Activated T-helper 2 cell treated with anti-CD3 and anti-CD28 coated beads, Interferon-gamma antibody, Interleukin-2, Interleukin-4, amounts not matched to agents 10 μg/mL and 5 μg/mL and 100 μg/mL, durations not matched to agents 14 hours and 24 hours and 36 hours (primary cell): ENCODE measurements at regions not wholly inside any gene's neighbourhood (a gene's known extent, or its start where the extent isn't known, plus 50 kb on each side); places are given as distances from the start of the nearest gene placed in this dataset.

Experiments used
- DNase-seq: peaks from one replicate; pipeline ENCODE4 v3.0.0; 2021; ENCODE audit warnings: low spot score
- H3K27ac Mint-ChIP-seq: one replicate; pipeline ENCODE4 v1.8.0; 2021; ENCODE audit warnings: mixed read lengths
- H3K27me3 Mint-ChIP-seq: one replicate; pipeline ENCODE4 v1.8.0; 2021; ENCODE audit warnings: low read depth, mixed read lengths
- H3K36me3 Mint-ChIP-seq: one replicate; pipeline ENCODE4 v1.8.0; 2021; ENCODE audit warnings: low read depth, mixed read lengths
- H3K4me1 Mint-ChIP-seq: one replicate; pipeline ENCODE4 v1.8.0; 2021; ENCODE audit warnings: low read depth, mixed read lengths
- H3K4me3 Mint-ChIP-seq: one replicate; pipeline ENCODE4 v1.8.0; 2021; ENCODE audit warnings: low read depth, mild to moderate bottlenecking, moderate library complexity, mixed read lengths
- H3K9me3 Mint-ChIP-seq: one replicate; pipeline ENCODE4 v1.8.0; 2021; ENCODE audit warnings: mixed read lengths
- intact Hi-C: fragments of 100-400 bp; cut with micrococcal nuclease; formaldehyde crosslinking; loops from one replicate; pipeline ENCODE4 v1.15.1; 2023

GRCh38 chr9:13369431-13369830 lies 89.9 kb upstream of the MPDZ start:
- DNase-seq: no peak
- Mint-ChIP-seq H3K27ac (no peak overlapping the region), H3K4me3 (no peak overlapping the region), H3K4me1 (no peaks in the 10 kb centered on the region), H3K9me3 (no peaks in the 10 kb centered on the region), H3K36me3 (no peaks in the 10 kb centered on the region), H3K27me3 (no peaks in the 10 kb centered on the region)
- intact Hi-C loops: no loop called here

GRCh38 chr9:13367784-13368183 lies 88.3 kb upstream of the MPDZ start:
- H3K4me1 Mint-ChIP-seq: no peaks in the 10 kb centered on the region

GRCh38 chr9:13364271-13365000 lies 84.9 kb upstream of the MPDZ start:
- intact Hi-C loops: no loop called here
- no peak for DNase-seq

More at GRCh38 chr9:13367784-13368183, 88.3 kb upstream of the MPDZ start:
- Mint-ChIP-seq H3K27me3 (no peaks in the 10 kb centered on the region), H3K4me3 (no peak overlapping the region), H3K36me3 (no peaks in the 10 kb centered on the region), H3K9me3 (no peaks in the 10 kb centered on the region), H3K27ac (no peak overlapping the region)
- no peak for DNase-seq
- intact Hi-C loops: no loop called here

GRCh38 chr9:13361076-13361475 lies 81.6 kb upstream of the MPDZ start:
- Mint-ChIP-seq H3K4me3 (no peak overlapping the region), H3K27me3 (no peaks in the 10 kb centered on the region), H3K9me3 (no peaks in the 10 kb centered on the region), H3K36me3 (no peaks in the 10 kb centered on the region), H3K4me1 (no peaks in the 10 kb centered on the region), H3K27ac (no peak overlapping the region)
- intact Hi-C loops: no loop called here
- DNase-seq: no peak

More at GRCh38 chr9:13364271-13365000, 84.9 kb upstream of the MPDZ start:
- Mint-ChIP-seq H3K27me3 (no peaks in the 10 kb centered on the region), H3K36me3 (no peaks in the 10 kb centered on the region), H3K27ac (no peak overlapping the region), H3K9me3 (no peaks in the 10 kb centered on the region), H3K4me1 (no peaks in the 10 kb centered on the region), H3K4me3 (no peak overlapping the region)

GRCh38 chr9:13360188-13360587 lies 80.7 kb upstream of the MPDZ start:
- no peak for DNase-seq
- H3K27ac Mint-ChIP-seq: no peak overlapping the region
- H3K4me3 Mint-ChIP-seq: no peak overlapping the region
- H3K27me3 Mint-ChIP-seq: no peaks in the 10 kb centered on the region
- no peaks in the 10 kb centered on the region for H3K9me3 Mint-ChIP-seq
- no peaks in the 10 kb centered on the region for H3K4me1 Mint-ChIP-seq
- no peaks in the 10 kb centered on the region for H3K36me3 Mint-ChIP-seq
- intact Hi-C loops: no loop called here

GRCh38 chr9:13358128-13358527 lies 78.6 kb upstream of the MPDZ start:
- no peak overlapping the region for H3K4me3 Mint-ChIP-seq
- H3K36me3 Mint-ChIP-seq: no peaks in the 10 kb centered on the region
- H3K4me1 Mint-ChIP-seq: no peaks in the 10 kb centered on the region
- no peaks in the 10 kb centered on the region for H3K27me3 Mint-ChIP-seq
- H3K27ac Mint-ChIP-seq: no peak overlapping the region
- intact Hi-C loops: no loop called here
- no peaks in the 10 kb centered on the region for H3K9me3 Mint-ChIP-seq
- DNase-seq: no peak

- Mint-ChIP-seq H3K4me1 (no peaks in the 10 kb centered on the region), H3K4me3 (no peak overlapping the region), H3K27ac (no peak overlapping the region), H3K36me3 (no peaks in the 10 kb centered on the region), H3K27me3 (no peaks in the 10 kb centered on the region), H3K9me3 (no peaks in the 10 kb centered on the region)
- intact Hi-C loops: loop anchor here (5.0 kb wide), 1 partner anchor 998 kb away; no protein-coding TSS in a partner anchor
- DNase-seq: no peak
Measured at GRCh38 chr9:13354733-13355132, 75.2 kb upstream of the MPDZ start.

GRCh38 chr9:13352451-13352979 lies 73.0 kb upstream of the MPDZ start:
- DNase-seq: no peak
- H3K4me1 Mint-ChIP-seq: no peaks in the 10 kb centered on the region
- H3K27ac Mint-ChIP-seq: no peak overlapping the region
- no peaks in the 10 kb centered on the region for H3K27me3 Mint-ChIP-seq
- H3K36me3 Mint-ChIP-seq: no peaks in the 10 kb centered on the region
- intact Hi-C loops: loop anchor here (5.0 kb wide), 1 partner anchor 1000 kb away; no protein-coding TSS in a partner anchor
- H3K9me3 Mint-ChIP-seq: no peaks in the 10 kb centered on the region
- H3K4me3 Mint-ChIP-seq: no peak overlapping the region

- no peak overlapping the region for H3K4me3 Mint-ChIP-seq
- H3K27ac Mint-ChIP-seq: no peak overlapping the region
- intact Hi-C loops: loop anchor here (5.0 kb wide), 1 partner anchor 1000 kb away; no protein-coding TSS in a partner anchor
- no peaks in the 10 kb centered on the region for H3K4me1 Mint-ChIP-seq
- H3K27me3 Mint-ChIP-seq: no peaks in the 10 kb centered on the region
- H3K36me3 Mint-ChIP-seq: no peaks in the 10 kb centered on the region
- no peak for DNase-seq
- H3K9me3 Mint-ChIP-seq: no peaks in the 10 kb centered on the region
Measured at GRCh38 chr9:13351778-13352386, 72.4 kb upstream of the MPDZ start.

GRCh38 chr9:13332571-13332970 lies 53.1 kb upstream of the MPDZ start:
- Mint-ChIP-seq H3K9me3 (peaks cover 6% of the 10 kb centered on the region), H3K27me3 (no peaks in the 10 kb centered on the region), H3K27ac (no peak overlapping the region), H3K4me3 (no peak overlapping the region), H3K36me3 (no peaks in the 10 kb centered on the region), H3K4me1 (no peaks in the 10 kb centered on the region)
- intact Hi-C loops: no loop called here
- DNase-seq: no peak

- Mint-ChIP-seq H3K27me3 (no peaks in the 10 kb centered on the region), H3K4me3 (no peak overlapping the region), H3K4me1 (no peaks in the 10 kb centered on the region), H3K36me3 (no peaks in the 10 kb centered on the region), H3K27ac (no peak overlapping the region), H3K9me3 (peaks cover 2% of the 10 kb centered on the region)
- intact Hi-C loops: no loop called here
- DNase-seq: no peak
Measured at GRCh38 chr9:13331320-13331719, 51.8 kb upstream of the MPDZ start.

- Mint-ChIP-seq H3K4me3 (no peak overlapping the region), H3K9me3 (no peaks in the 10 kb centered on the region), H3K27me3 (no peaks in the 10 kb centered on the region), H3K36me3 (no peaks in the 10 kb centered on the region), H3K4me1 (no peaks in the 10 kb centered on the region), H3K27ac (no peak overlapping the region)
- no peak for DNase-seq
- intact Hi-C loops: no loop called here
Measured at GRCh38 chr9:13330396-13331004, 51.0 kb upstream of the MPDZ start.
